Endodermal cell (in vitro differentiated cells): ENCODE measurements at regions not wholly inside any gene's neighbourhood (a gene's known extent, or its start where the extent isn't known, plus 50 kb on each side); places are given as distances from the start of the nearest gene placed in this dataset.

ENCODE experiments used
- DNase-seq: peaks from one replicate; pipeline ENCODE4 v3.0.0-alpha.2; 2017
- H3K27ac ChIP-seq: 2 replicates; pipeline ENCODE4 v1.5.1; 2013; ENCODE audit warnings: mild to moderate bottlenecking, low read depth, low read length, moderate library complexity
- H3K27me3 ChIP-seq: 2 replicates; pipeline ENCODE4 v1.6.1; 2013; ENCODE audit warnings: mild to moderate bottlenecking, low read length, moderate library complexity; ENCODE audit not compliant: insufficient read depth, control insufficient read depth, poor library complexity, severe bottlenecking
- H3K36me3 ChIP-seq: 2 replicates; pipeline ENCODE4 v1.7.0; 2013; ENCODE audit warnings: mild to moderate bottlenecking, low read length, moderate library complexity; ENCODE audit not compliant: control insufficient read depth, insufficient read depth
- H3K4me1 ChIP-seq: one replicate; pipeline ENCODE4 v1.7.0; 2013; ENCODE audit warnings: low read length; ENCODE audit not compliant: control insufficient read depth, insufficient read depth
- H3K4me3 ChIP-seq: 2 replicates; pipeline ENCODE4 v1.5.1; 2013; ENCODE audit warnings: mild to moderate bottlenecking, low read length, moderate library complexity
- H3K9ac ChIP-seq: 2 replicates; pipeline ENCODE4 v1.6.1; 2013; ENCODE audit warnings: mild to moderate bottlenecking, low read length, moderate library complexity; ENCODE audit not compliant: poor library complexity, severe bottlenecking; ENCODE audit errors: extremely low read depth
- H3K9me3 ChIP-seq: 2 replicates; pipeline ENCODE4 v1.6.1; 2013; ENCODE audit warnings: mild to moderate bottlenecking, low read length, moderate library complexity; ENCODE audit not compliant: control insufficient read depth
- H3K27ac Mint-ChIP-seq: 2 replicates; pipeline ENCODE4 v1.8.0; 2020; ENCODE audit warnings: mixed read lengths
- H3K27me3 Mint-ChIP-seq: 2 replicates; pipeline ENCODE4 v1.8.0; 2021; ENCODE audit warnings: mild to moderate bottlenecking, mixed read lengths; ENCODE audit not compliant: insufficient read depth
- H3K36me3 Mint-ChIP-seq: 2 replicates; pipeline ENCODE4 v1.8.0; 2020; ENCODE audit warnings: low read depth, mixed read lengths
- H3K4me1 Mint-ChIP-seq: 2 replicates; pipeline ENCODE4 v1.8.0; 2020; ENCODE audit warnings: mixed read lengths
- H3K4me3 Mint-ChIP-seq: 2 replicates; pipeline ENCODE4 v1.8.0; 2020; ENCODE audit warnings: mild to moderate bottlenecking, moderate library complexity, mixed read lengths
- H3K9me3 Mint-ChIP-seq: 2 replicates; pipeline ENCODE4 v1.8.0; 2020; ENCODE audit warnings: mild to moderate bottlenecking, mixed read lengths
- CTCF ChIP-seq: fragments of 200-600 bp; sonication (generic); conservative IDR thresholded peaks from 2 replicates; pipeline ENCODE4 v1.5.0; 2021; ENCODE audit warnings: antibody characterized with exemption, mild to moderate bottlenecking
- WGBS, 2 experiments: methylation state at CpG; one replicate each; pipeline versions ENCODE4 v1.1.5 to v1.1.7; 2013; ENCODE audit warnings: missing lambda C conversion rate in 2 of 2, mixed read lengths in 1 of 2; ENCODE audit not compliant: insufficient coverage in 1 of 2, insufficient read length in 1 of 2; 5-methylcytosine and 5-hydroxymethylcytosine counted together

- Histone ChIP-seq H3K36me3 (no peaks in the 10 kb centered on the region), H3K9ac (no peak overlapping the region), H3K27ac (no peak overlapping the region), H3K27me3 (no peaks in the 10 kb centered on the region), H3K9me3 (peaks cover 4% of the 10 kb centered on the region), H3K4me1 (peaks cover 4% of the 10 kb centered on the region), H3K4me3 (no peak overlapping the region)
- Mint-ChIP-seq H3K27me3 (no peaks in the 10 kb centered on the region), H3K4me1 (peaks cover 13% of the 10 kb centered on the region), H3K9me3 (no peaks in the 10 kb centered on the region), H3K36me3 (no peaks in the 10 kb centered on the region), H3K27ac (no peak overlapping the region), H3K4me3 (no peak overlapping the region)
- no peak for DNase-seq
- TF ChIP-seq CTCF, result no peak
- WGBS, 2 experiments, result 91% methylated on average over 2 of the region's 2 CpGs; no CpG with 5 or more reads in 1 of the 2 experiments
Observed at GRCh38 chr13:99823961-99824360, 147.6 kb downstream of the ZIC5 start.

GRCh38 chr13:99822820-99823219 lies 148.7 kb downstream of the ZIC5 start:
- no peak overlapping the region for H3K27ac Mint-ChIP-seq
- Histone ChIP-seq H3K9ac (no peak overlapping the region), H3K4me3 (no peak overlapping the region), H3K9me3 (peaks cover 4% of the 10 kb centered on the region), H3K36me3 (no peaks in the 10 kb centered on the region), H3K27ac (no peak overlapping the region), H3K4me1 (peaks cover 4% of the 10 kb centered on the region), H3K27me3 (no peaks in the 10 kb centered on the region)
- 83% methylated on average over 2 of the region's 2 CpGs; no CpG with 5 or more reads in 1 of the 2 experiments for WGBS, 2 experiments
- H3K4me3 Mint-ChIP-seq, result no peak overlapping the region
- H3K27me3 Mint-ChIP-seq, result no peaks in the 10 kb centered on the region
- no peaks in the 10 kb centered on the region for H3K36me3 Mint-ChIP-seq
- peaks cover 22% of the 10 kb centered on the region for H3K4me1 Mint-ChIP-seq
- TF ChIP-seq CTCF, result no peak
- no peaks in the 10 kb centered on the region for H3K9me3 Mint-ChIP-seq
- no peak for DNase-seq

- Mint-ChIP-seq H3K36me3 (no peaks in the 10 kb centered on the region), H3K4me1 (peaks cover 23% of the 10 kb centered on the region), H3K9me3 (peaks cover 4% of the 10 kb centered on the region), H3K4me3 (no peak overlapping the region), H3K27ac (no peak overlapping the region), H3K27me3 (no peaks in the 10 kb centered on the region)
- no peak overlapping the region for H3K27ac ChIP-seq
- H3K9ac ChIP-seq, result no peak overlapping the region
- no peaks in the 10 kb centered on the region for H3K27me3 ChIP-seq
- H3K4me1 ChIP-seq, result peaks cover 4% of the 10 kb centered on the region
- H3K9me3 ChIP-seq, result peaks cover 4% of the 10 kb centered on the region
- no peak for DNase-seq
- H3K36me3 ChIP-seq, result no peaks in the 10 kb centered on the region
- 96% methylated on average over 3 of the region's 3 CpGs; no CpG with 5 or more reads in 1 of the 2 experiments for WGBS, 2 experiments
- no peak for TF ChIP-seq CTCF
- no peak overlapping the region for H3K4me3 ChIP-seq
Observed at GRCh38 chr13:99821741-99822140, 149.8 kb downstream of the ZIC5 start.
